ENCODE measurements at regions not wholly inside any gene's neighbourhood (a gene's known extent, or its start where the extent isn't known, plus 50 kb on each side); places are given as distances from the start of the nearest gene placed in this dataset.

- no peaks in the 10 kb centered on the region for H3K27me3 Mint-ChIP-seq (ENCODE audit: low read depth, unreplicated experiment)
- H3K27me3 ChIP-seq (ENCODE audit: insufficient read depth, low read length), result no peaks in the 10 kb centered on the region
- DNase-seq (ENCODE audit: low read depth), result no peak
- no peaks in the 10 kb centered on the region for H3K36me3 Mint-ChIP-seq (ENCODE audit: low read depth, unreplicated experiment)
- no peak overlapping the region for H3K9ac ChIP-seq (ENCODE audit: low read length)
- H4K20me1 ChIP-seq (ENCODE audit: insufficient read depth, low read length), result no peaks in the 10 kb centered on the region
- no peak for TF ChIP-seq EZH2 (IDR thresholded peaks at IDR 0.05; ENCODE audit: insufficient read depth, low read length)
- TF ChIP-seq CTCF (IDR thresholded peaks at IDR 0.05; ENCODE audit: insufficient read depth, low read depth, low read length), result no peak
- no peaks in the 10 kb centered on the region for H3K4me1 Mint-ChIP-seq (ENCODE audit: low read depth, unreplicated experiment)
- no peaks in the 10 kb centered on the region for H3K79me2 ChIP-seq (ENCODE audit: insufficient read depth, low read length)
- no peak for FAIRE-seq
- no peak overlapping the region for H3K4me2 ChIP-seq (ENCODE audit: low read length)
- no peak overlapping the region for H3K27ac Mint-ChIP-seq (ENCODE audit: unreplicated experiment)
- no peak overlapping the region for H3K4me3 Mint-ChIP-seq (ENCODE audit: unreplicated experiment)
- H3K27ac ChIP-seq (ENCODE audit: low read depth, low read length), result no peak overlapping the region
- H3K4me1 ChIP-seq (ENCODE audit: insufficient read depth, low read length), result no peaks in the 10 kb centered on the region
- no peaks in the 10 kb centered on the region for H3K9me3 Mint-ChIP-seq (ENCODE audit: unreplicated experiment)
- H2AFZ ChIP-seq (ENCODE audit: low read depth, low read length), result no peak overlapping the region
- H3K4me3 ChIP-seq (ENCODE audit: insufficient read depth, low read depth, low read length), result no peak overlapping the region
- H3K9me3 ChIP-seq (ENCODE audit: insufficient read depth, low read depth, low read length), result no peaks in the 10 kb centered on the region
- H3K36me3 ChIP-seq (ENCODE audit: insufficient read depth, low read length), result no peaks in the 10 kb centered on the region
Observed at GRCh38 chr2:103484906-103485305, 723.1 kb downstream of the TMEM182 start.

GRCh38 chr2:103496850-103497249 lies 735.0 kb downstream of the TMEM182 start:
- no peaks in the 10 kb centered on the region for H3K79me2 ChIP-seq (ENCODE audit: insufficient read depth, low read length)
- no peak overlapping the region for H3K27ac Mint-ChIP-seq (ENCODE audit: unreplicated experiment)
- no peak for TF ChIP-seq CTCF (IDR thresholded peaks at IDR 0.05; ENCODE audit: insufficient read depth, low read depth, low read length)
- TF ChIP-seq EZH2 (IDR thresholded peaks at IDR 0.05; ENCODE audit: insufficient read depth, low read length), result no peak
- FAIRE-seq (no peak), DNase-seq (ENCODE audit: low read depth) (no peak)
- H3K4me3 Mint-ChIP-seq (ENCODE audit: unreplicated experiment), result no peak overlapping the region
- H3K4me1 ChIP-seq (ENCODE audit: insufficient read depth, low read length), result no peaks in the 10 kb centered on the region
- H3K9me3 ChIP-seq (ENCODE audit: insufficient read depth, low read depth, low read length), result no peaks in the 10 kb centered on the region
- H3K4me3 ChIP-seq (ENCODE audit: insufficient read depth, low read depth, low read length), result no peak overlapping the region
- H3K9me3 Mint-ChIP-seq (ENCODE audit: unreplicated experiment), result peaks cover 1% of the 10 kb centered on the region
- H3K27ac ChIP-seq (ENCODE audit: low read depth, low read length), result no peak overlapping the region
- H3K36me3 Mint-ChIP-seq (ENCODE audit: low read depth, unreplicated experiment), result no peaks in the 10 kb centered on the region
- H3K27me3 ChIP-seq (ENCODE audit: insufficient read depth, low read length), result no peaks in the 10 kb centered on the region
- no peak overlapping the region for H3K9ac ChIP-seq (ENCODE audit: low read length)
- no peaks in the 10 kb centered on the region for H3K36me3 ChIP-seq (ENCODE audit: insufficient read depth, low read length)
- H4K20me1 ChIP-seq (ENCODE audit: insufficient read depth, low read length), result no peaks in the 10 kb centered on the region
- H2AFZ ChIP-seq (ENCODE audit: low read depth, low read length), result no peak overlapping the region
- no peaks in the 10 kb centered on the region for H3K4me1 Mint-ChIP-seq (ENCODE audit: low read depth, unreplicated experiment)
- no peaks in the 10 kb centered on the region for H3K27me3 Mint-ChIP-seq (ENCODE audit: low read depth, unreplicated experiment)
- no peak overlapping the region for H3K4me2 ChIP-seq (ENCODE audit: low read length)

- Histone ChIP-seq H3K9me3 (ENCODE audit: insufficient read depth, low read depth, low read length) (no peaks in the 10 kb centered on the region), H3K4me3 (ENCODE audit: insufficient read depth, low read depth, low read length) (no peak overlapping the region), H3K4me2 (ENCODE audit: low read length) (no peak overlapping the region), H2AFZ (ENCODE audit: low read depth, low read length) (no peak overlapping the region), H3K9ac (ENCODE audit: low read length) (no peak overlapping the region), H4K20me1 (ENCODE audit: insufficient read depth, low read length) (no peaks in the 10 kb centered on the region), H3K27ac (ENCODE audit: low read depth, low read length) (no peak overlapping the region), H3K79me2 (ENCODE audit: insufficient read depth, low read length) (no peaks in the 10 kb centered on the region), H3K4me1 (ENCODE audit: insufficient read depth, low read length) (no peaks in the 10 kb centered on the region), H3K27me3 (ENCODE audit: insufficient read depth, low read length) (no peaks in the 10 kb centered on the region), H3K36me3 (ENCODE audit: insufficient read depth, low read length) (no peaks in the 10 kb centered on the region)
- Mint-ChIP-seq H3K4me1 (ENCODE audit: low read depth, unreplicated experiment) (no peaks in the 10 kb centered on the region), H3K9me3 (ENCODE audit: unreplicated experiment) (no peaks in the 10 kb centered on the region), H3K4me3 (ENCODE audit: unreplicated experiment) (no peak overlapping the region), H3K27ac (ENCODE audit: unreplicated experiment) (no peak overlapping the region), H3K27me3 (ENCODE audit: low read depth, unreplicated experiment) (no peaks in the 10 kb centered on the region), H3K36me3 (ENCODE audit: low read depth, unreplicated experiment) (no peaks in the 10 kb centered on the region)
- DNase-seq (ENCODE audit: low read depth), result no peak
- TF ChIP-seq EZH2 (IDR thresholded peaks at IDR 0.05; ENCODE audit: insufficient read depth, low read length), result no peak
- no peak for TF ChIP-seq CTCF (IDR thresholded peaks at IDR 0.05; ENCODE audit: insufficient read depth, low read depth, low read length)
- FAIRE-seq, result no peak
Observed at GRCh38 chr2:103506812-103507211, 745.0 kb downstream of the TMEM182 start.

Measured in astrocyte (in vitro differentiated cells and primary cell).